ENCODE measurements at regions not wholly inside any gene's neighbourhood (a gene's known extent, or its start where the extent isn't known, plus 50 kb on each side); places are given as distances from the start of the nearest gene placed in this dataset.
"Not testable (repeated sequence)": the region's sequence is repeated elsewhere in the genome, so short reads cannot be mapped to it uniquely, and the experiment has no call there.

DNA sequence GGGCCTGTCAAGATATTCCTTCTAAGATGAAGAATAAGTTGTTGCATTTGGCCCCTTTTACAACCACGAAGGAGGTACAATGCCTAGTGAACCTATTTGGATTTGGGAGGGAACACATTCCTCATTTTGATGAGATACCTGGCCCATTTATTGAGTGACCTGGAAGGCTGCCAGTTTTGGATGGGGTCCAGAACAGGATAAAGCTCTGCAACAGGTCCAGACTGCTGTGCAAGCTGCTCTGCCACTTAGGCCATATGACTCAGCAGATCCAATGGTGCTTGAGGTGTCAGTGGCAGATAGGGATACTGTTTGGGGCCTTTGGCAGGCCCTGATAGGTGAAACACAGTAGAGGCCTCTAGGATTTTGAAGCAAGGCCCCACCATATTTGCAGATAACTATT, 704.6 kb downstream of the CCSER2 start:
- DNase-seq, result no peak

GRCh38 chr10:85036661-85037060, 708.3 kb downstream of the CCSER2 start:
- DNase-seq, result no peak

DNA sequence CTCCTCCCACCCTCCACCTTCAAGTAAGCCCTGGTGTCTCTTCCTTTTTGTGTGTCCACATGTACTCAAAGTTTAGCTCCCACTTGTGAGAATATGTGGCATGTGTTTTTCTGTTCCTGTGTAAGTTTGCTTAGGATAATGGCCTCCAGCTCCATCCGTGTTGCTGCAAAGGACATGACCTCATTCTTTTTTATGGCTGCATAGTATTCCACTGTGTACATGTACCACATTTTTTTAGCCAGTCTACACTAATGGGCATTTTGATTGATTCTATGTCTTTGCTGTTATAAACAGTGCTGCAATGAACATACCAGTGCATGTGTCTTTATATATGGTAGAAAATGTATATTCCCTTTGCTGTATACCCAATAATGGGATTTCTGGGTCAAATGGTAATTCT, 710.9 kb downstream of the CCSER2 start:
- DNase-seq, result no peak

DNA sequence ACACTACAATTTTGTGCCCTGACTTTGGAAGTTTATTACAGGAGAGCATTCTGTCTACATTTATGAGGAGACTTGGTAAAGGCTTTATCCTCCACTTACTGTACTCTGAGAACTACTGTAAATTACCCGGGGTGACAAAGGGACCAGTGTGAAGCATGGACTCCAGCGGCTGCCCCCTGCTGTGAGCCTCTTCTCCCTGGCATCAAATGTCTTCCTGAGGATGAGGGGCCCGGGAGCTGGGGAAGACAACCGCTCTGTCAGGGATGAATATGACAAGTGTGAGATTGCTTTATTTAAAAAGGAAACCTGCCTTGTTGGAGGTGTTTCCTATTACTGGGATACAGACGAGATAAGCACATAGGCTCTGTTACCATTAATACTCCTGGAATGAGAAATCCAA, 714.8 kb downstream of the CCSER2 start:
- DNase-seq, result no peak

DNA sequence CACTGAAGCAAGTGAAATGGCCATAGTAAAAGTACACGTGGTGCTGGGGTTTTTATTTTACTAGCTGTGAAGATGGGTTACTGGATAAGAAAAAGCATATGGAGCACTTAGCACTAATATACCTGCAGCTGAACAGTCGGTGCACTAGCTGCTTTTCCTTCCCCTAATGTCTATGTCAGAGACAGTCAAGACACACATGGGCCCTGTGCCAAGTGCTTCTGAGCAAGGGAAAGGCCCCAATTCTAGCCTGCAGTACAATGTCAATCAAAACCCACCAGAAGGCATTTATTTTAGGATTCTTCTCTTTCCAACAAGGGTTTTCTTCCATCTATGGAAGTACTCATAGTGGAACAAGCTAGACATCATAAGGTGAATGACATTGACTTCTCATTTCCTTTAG, 716.7 kb downstream of the CCSER2 start:
- DNase-seq, result no peak

DNA sequence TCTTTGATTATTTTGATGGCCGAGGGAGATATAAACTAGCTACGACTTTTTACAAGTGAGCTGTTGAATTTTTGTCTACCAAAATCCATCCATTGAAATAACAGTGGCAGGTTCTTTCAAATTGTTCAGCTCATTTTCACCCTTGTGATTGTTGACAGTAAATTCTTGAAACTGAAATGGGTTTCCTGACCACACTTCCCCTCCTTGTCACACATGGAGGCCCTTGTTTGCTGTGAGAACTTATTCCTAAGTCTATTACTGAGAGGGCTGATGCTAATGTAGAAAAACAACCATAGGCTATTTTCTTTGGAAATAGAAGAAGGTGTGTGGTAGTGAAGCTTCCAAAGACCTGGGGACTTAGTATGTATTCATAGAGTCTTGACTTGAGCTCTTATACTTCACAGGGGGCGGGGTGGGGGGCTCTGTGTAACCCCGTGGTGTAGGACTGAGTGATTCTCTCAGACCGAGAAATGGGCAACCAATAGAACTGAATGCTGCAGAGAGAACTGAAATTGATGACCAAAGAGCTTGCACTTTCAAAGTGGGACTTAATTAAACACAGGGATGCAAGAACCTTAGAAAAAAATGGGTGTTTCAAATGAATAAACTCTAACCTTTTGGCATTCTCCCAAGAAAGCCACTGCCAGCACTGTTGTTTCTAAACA, 718.9 kb downstream of the CCSER2 start:
- DNase-seq, result no peak

GRCh38 chr10:85047979-85048378, 719.6 kb downstream of the CCSER2 start:
- DNase-seq, result no peak

GRCh38 chr10:85048644-85049043, 720.3 kb downstream of the CCSER2 start:
- DNase-seq, result no peak

- no peak for DNase-seq
These were observed 732.6 kb downstream of the CCSER2 start for GRCh38 chr10:85060944-85061343.

GRCh38 chr10:85061401-85061800, 733.0 kb downstream of the CCSER2 start:
- no peak for DNase-seq

- no peak for DNase-seq
These were observed 739.6 kb downstream of the CCSER2 start for GRCh38 chr10:85067955-85068354.

DNA sequence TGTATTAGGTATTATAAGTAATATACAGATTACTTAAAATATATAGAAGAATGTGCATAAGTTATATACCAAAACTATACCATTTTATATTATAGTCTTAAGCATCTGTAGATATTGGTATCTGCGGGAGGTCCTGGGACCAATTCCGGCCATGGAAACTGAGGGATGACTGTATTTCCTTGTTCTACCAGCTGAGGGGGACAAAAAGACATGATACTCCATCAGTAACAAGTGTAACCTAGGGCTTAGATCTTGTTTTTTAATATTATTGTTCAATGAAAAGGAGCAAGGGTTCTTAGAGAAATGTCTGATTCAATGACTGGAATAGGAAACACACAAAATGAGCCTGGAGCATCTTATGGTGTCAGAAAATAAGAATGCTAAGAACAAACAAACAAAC, 752.5 kb downstream of the CCSER2 start:
- DNase-seq, result no peak

DNA sequence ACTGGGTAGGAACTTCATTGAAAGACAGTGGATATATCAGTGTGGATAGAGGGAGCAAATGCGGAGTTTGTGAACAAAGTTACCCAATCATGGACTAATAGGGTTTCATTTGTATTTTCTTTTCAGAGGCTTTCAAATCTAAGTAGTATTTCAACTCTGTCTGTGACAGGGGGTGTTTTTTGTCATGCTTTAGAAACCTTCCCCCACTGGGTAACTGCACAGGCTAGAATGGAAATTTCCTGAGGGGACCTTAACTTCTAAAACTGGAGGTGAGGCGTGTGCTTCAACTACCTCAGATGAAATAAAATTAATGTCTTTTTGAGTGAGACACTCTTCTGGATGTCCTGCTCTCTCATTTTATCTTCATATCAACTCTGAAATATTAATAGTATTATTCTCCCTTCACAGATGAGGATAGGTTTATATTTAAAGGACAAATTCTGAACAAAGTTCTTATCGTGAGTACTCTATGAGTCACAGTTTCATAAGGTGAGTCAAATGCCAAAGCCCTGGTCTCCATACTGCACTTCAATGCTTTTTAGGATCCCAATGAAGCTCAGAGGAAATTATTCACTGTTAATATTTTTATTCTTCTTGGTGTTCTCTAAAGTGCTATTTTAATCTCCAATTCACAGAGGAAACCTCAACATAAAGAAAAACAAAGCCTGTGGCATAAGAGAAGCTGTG, 770.6 kb downstream of the CCSER2 start:
- DNase-seq, result no peak

DNA sequence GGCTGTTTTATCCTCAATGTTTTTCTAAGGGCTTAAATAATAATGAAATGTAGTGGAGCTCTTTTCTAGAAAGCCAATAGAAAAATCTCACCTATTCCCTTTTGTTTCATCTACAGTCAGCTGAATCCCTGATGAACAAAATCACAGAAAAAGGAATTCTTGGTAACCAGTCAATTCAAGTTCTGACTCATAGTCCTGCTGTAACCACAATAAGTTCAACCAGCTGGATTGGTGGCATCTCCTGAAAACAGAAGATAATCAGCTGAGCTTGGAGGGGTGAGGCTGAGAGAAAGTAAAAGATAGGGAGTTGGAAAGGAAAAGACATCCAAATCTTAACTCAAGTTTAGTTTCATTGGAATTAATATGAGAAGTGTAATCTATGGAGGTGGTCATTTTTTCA, 772.1 kb downstream of the CCSER2 start:
- no peak for DNase-seq

DNA sequence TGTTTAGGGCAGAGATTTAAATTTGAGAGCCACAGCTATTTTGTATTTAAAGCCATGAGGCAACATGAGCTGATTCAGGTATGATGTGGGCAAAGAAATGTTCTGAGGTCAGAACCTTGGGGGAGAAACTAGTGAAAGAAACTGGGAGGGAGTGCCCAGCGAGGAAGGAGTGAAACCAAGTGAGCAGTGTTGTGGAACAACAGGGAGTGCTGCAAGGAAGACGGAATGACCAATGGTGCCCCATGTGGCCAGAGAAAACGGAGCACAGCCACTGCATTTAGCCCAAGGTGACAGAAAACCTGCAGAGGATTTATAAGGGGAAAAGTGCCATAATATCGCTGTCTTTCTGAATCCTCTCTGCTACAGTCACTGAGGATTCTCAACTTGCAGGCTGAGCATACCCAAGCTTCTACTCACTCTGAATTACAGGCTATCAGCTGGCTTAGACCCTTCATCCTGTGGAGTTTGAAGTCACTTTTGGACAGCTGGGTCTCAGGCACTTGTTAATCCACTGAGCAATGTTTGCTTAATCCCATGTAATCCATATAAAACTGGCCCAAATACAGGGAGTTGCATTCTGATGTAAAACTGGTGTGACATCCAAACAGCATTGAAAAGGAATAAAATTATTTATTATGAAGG, 777.3 kb downstream of the CCSER2 start:
- no peak for DNase-seq

GRCh38 chr10:85111271-85111670, 782.9 kb downstream of the CCSER2 start:
- DNase-seq, result no peak

DNA sequence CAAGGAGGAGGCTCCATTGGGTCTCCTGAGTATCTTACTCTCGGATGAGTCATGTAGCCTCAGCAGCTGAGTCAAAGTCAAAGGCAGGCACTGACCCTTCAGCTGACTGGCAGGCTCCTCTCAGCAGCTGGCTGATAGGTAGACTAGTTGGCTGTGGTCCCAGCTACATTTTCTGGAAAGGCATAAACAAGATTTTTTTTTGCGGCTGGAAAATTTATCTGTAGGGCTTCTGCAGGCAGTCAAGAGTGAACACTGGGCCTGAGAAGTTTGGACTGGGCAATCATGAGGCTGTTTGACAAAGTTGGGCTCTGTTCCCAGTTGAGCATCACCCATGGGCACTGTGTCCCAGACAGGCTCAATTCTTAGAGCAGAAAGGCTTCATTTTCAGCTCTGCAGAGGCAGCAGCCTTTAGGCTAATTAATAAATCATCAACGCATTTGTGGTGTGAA, 796.2 kb downstream of the CCSER2 start:
- no peak for DNase-seq

DNA sequence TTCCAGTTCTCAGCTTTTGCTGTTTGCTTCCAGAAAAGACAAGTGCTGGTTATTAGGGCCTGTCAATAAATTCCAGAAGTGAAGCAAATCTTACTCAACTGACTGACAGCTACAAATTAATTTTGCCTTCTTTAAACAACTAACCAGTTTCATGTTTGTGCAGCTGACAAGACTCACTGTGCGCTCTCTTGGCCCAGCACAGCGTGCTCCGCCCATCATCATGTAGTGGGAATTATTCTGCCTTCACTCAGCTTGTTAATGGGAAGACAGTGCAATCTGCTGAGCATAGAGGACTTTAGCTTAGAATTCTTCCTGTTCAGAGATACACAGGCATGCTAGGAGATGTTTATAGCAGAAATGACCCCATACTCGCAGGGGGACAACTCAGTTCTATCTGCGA, 808.9 kb downstream of the CCSER2 start:
- no peak for DNase-seq

- no peak for DNase-seq
These were observed 809.7 kb downstream of the CCSER2 start for GRCh38 chr10:85138046-85138445.

DNA sequence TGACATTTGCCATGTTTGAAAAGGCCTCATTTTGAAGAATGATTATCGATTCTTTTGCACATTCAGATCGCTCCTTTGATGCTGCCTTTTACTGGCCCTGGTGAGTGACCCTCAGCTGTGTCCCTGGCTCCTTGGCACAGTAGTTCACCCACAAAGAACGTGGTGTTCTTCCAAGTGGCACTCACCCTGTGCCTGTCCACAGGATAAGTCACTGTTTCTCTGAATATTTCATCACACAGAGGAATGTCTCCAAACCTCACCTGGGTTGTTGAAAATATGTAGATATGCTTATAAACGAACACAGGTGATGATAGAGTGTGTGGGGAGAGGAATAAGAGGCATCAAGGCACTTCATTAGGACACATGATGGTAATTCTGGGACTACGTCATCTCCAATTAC, 810.7 kb downstream of the CCSER2 start:
- no peak for DNase-seq

DNA sequence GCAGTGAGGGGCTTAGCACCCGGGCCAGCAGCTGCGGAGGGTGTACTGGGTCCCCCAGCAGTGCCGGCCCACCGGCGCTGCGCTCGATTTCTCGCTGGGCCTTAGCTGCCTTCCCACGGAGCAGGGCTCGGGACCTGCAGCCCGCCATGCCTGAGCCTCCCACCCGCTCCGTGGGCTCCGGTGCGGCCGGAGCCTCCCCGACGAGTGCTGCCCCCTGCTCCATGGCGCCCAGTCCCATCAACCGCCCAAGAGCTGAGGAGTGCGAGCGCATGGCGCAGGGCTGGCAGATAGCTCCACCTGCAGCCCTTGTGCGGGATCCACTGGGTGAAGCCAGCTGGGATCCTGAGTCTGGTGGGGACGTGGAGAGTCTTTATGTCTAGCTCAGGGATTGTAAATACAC, 813.1 kb downstream of the CCSER2 start:
- not testable (repeated sequence) for DNase-seq

DNA sequence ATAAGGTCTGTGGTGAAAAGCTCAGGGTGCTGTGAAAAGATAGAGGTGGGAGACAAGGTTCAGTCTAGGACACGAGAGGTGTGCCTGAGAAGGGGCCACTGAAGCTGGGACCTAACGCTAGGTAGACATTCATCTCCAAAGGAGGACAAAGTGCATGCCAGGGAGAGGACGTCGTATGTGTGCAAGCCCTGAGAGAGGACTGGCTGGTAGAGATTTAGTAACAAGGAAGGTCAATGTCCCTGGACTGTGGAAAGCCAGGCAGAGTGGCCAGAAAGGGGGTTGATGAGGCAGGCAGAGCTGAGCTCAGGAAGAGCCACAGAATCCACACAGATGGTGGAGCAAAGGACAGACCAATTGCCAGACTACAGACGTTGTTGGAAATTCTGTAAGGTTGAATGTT, 817.6 kb downstream of the CCSER2 start:
- no peak for DNase-seq

DNA sequence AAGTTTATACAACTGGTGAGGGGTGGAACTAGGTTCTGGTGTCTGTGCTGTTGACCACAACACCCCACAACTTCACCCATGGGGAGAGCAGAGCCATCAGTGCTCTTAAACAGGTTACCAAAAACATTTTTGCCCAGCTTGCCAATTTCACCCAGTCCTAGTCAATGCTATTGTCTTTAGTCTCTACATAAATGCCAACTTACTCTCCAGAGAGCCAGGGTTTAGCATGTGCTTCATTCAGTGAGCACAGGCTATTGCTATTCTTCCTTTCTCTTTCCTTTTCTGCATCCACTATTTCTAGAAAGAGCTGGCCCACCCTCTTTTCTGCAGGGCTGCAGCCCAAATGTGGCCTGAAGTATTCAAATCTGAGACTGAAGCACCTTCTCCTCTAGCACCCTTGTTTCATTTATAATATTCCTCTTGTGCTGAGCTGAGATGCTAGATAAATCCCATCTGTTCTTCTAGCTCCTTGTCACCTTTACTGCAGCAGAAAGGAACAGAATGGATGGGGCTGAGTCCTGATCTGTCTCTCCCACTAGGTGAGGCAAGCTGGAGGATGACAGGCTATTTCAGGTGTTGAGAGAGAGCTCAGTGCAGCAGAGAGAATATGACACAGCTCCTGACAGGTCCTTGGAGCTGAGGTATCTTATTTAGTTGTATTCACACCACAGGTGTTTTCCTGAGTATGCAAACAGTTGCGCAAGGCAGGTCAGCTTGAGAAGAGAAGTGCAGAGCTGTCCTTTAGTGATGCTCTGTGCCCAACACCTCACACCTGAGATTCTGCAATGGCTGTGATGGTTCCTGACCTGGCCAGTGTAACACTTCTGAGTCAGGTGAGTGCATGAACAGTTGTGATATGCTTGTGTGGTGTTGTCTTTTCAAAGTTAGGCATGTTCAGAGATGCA, 819.2 kb downstream of the CCSER2 start:
- DNase-seq, result no peak
